ENCODE measurements at regions not wholly inside any gene's neighbourhood (a gene's known extent, or its start where the extent isn't known, plus 50 kb on each side); places are given as distances from the start of the nearest gene placed in this dataset.
A peak's percentile ranks its signal among the peaks of the same experiment; 100 is the strongest.

DNA sequence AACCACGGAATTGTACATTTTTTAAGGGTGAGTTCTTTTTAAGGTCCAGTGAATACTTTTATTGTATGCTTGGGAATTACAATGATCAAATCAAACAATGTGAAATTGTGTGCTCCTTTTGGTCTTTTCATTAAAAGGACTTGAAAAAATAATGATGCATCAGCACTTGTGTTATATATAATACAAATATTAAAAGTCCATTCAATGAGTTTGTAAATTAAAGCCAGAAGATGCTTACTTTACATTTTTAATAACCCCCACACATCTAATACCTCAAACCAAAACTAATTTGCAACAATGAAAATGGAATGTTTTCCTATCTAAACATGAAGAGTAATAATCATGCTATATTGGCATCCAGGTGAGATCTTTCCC is 369.8 kb upstream of the LCORL start:
- intact Hi-C loops (cut with micrococcal nuclease; ENCODE audit: unreplicated experiment), result no loop called here
- BruUV-seq (replicated peaks), result no TSS peak

DNA sequence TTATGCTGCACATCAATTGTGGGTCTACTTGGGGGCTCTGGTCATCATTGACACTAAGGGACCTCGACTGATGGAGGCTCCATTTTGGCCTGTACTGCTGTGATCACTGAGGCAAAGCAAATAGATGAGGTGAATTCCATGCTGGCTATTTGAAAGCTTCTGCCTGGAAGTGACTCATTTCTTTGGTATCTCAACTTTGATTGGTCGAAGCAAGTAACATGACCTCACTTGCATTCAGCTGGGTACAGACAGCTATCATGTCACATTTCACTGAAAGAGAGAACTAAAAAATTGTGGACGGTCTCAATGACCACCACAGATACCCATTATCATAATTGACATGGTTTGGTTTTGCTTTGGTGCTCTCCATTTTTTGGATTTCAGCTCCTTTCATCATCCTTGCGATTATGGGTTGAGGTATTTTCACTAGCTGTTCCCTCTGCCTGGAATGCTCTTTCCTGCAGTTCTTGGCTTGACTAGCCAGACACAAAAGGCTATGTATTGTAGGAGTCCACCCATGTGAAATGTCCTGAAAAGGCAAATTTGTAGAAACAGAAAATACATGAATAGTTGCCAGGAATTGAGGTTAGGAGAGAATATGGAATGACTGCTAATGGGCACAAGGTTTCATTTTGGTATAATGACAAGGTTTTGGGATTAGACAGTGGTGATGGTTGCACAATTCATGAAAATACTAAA is 369.2 kb upstream of the LCORL start:
- H3K27ac ChIP-seq (ENCODE audit: low read depth, low read length, poor library complexity, severe bottlenecking), result no peak overlapping the region
- no peak overlapping the region for H3K4me3 ChIP-seq (ENCODE audit: low read depth, low read length, poor library complexity, severe bottlenecking)
- H3K27me3 ChIP-seq (replicated peaks; ENCODE audit: insufficient read depth, low read depth, low read length, poor library complexity), result no peaks in the 10 kb centered on the region
- ChIA-PET POLR2A (ENCODE audit: low non-redundant PET) (no interaction called here), CTCF (no interaction called here)
- DNase-seq (ENCODE audit: low spot score), result peak; percentile 12
- no peaks in the 10 kb centered on the region for H3K36me3 ChIP-seq (ENCODE audit: insufficient read depth, low read length, poor library complexity, severe bottlenecking)
- H3K9me3 ChIP-seq (ENCODE audit: low read depth, low read length, poor library complexity, severe bottlenecking), result no peaks in the 10 kb centered on the region
- intact Hi-C loops (cut with micrococcal nuclease; ENCODE audit: unreplicated experiment), result no loop called here
- BruUV-seq (replicated peaks), result no TSS peak
- no peak for TF ChIP-seq EZH2 (IDR thresholded peaks at IDR 0.05; ENCODE audit: borderline replicate concordance, low read depth, low read length, poor library complexity, severe bottlenecking)
- TF ChIP-seq, protein P1, sequence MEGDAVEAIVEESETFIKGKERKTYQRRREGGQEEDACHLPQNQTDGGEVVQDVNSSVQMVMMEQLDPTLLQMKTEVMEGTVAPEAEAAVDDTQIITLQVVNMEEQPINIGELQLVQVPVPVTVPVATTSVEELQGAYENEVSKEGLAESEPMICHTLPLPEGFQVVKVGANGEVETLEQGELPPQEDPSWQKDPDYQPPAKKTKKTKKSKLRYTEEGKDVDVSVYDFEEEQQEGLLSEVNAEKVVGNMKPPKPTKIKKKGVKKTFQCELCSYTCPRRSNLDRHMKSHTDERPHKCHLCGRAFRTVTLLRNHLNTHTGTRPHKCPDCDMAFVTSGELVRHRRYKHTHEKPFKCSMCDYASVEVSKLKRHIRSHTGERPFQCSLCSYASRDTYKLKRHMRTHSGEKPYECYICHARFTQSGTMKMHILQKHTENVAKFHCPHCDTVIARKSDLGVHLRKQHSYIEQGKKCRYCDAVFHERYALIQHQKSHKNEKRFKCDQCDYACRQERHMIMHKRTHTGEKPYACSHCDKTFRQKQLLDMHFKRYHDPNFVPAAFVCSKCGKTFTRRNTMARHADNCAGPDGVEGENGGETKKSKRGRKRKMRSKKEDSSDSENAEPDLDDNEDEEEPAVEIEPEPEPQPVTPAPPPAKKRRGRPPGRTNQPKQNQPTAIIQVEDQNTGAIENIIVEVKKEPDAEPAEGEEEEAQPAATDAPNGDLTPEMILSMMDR (conservative IDR thresholded peaks at IDR 0.05; ENCODE audit: low read depth, low read length), result no peak
- no peaks in the 10 kb centered on the region for H3K4me1 ChIP-seq (ENCODE audit: insufficient read depth, low read length, poor library complexity, severe bottlenecking)

More for the DNA sequence above, 369.8 kb upstream of the LCORL start:
- Histone ChIP-seq H3K4me3 (ENCODE audit: low read depth, low read length, poor library complexity, severe bottlenecking) (no peak overlapping the region), H3K27me3 (replicated peaks; ENCODE audit: insufficient read depth, low read depth, low read length, poor library complexity) (no peaks in the 10 kb centered on the region), H3K27ac (ENCODE audit: low read depth, low read length, poor library complexity, severe bottlenecking) (no peak overlapping the region), H3K9me3 (ENCODE audit: low read depth, low read length, poor library complexity, severe bottlenecking) (no peaks in the 10 kb centered on the region), H3K4me1 (ENCODE audit: insufficient read depth, low read length, poor library complexity, severe bottlenecking) (no peaks in the 10 kb centered on the region), H3K36me3 (ENCODE audit: insufficient read depth, low read length, poor library complexity, severe bottlenecking) (no peaks in the 10 kb centered on the region)
- CTCF ChIA-PET, result no interaction called here
- POLR2A ChIA-PET (ENCODE audit: low non-redundant PET), result no interaction called here
- TF ChIP-seq, protein P1 (conservative IDR thresholded peaks at IDR 0.05; ENCODE audit: low read depth, low read length), result no peak
- no peak for TF ChIP-seq EZH2 (IDR thresholded peaks at IDR 0.05; ENCODE audit: borderline replicate concordance, low read depth, low read length, poor library complexity, severe bottlenecking)
- DNase-seq (ENCODE audit: low spot score), result no peak

DNA sequence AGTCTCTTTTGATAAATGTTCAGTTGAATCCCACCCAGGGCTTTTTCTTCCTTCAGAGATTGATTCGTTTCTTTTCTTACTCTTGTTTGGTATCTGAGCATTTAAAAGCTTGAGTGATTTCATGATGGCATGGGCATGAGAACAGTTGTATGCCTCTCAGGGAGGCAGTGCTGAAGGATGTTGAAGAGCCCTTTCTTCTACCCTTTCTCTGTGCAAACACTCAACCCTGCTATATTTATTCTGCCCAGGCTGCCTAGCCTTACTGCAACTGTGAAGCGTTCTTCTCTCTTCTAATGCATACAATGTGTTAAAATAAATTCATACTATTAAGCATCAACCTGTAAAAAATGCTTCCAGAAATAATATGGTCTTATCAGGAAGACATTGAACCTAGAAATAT is 367.6 kb upstream of the LCORL start:
- ChIA-PET POLR2A (ENCODE audit: low non-redundant PET) (no interaction called here), CTCF (no interaction called here)
- Histone ChIP-seq H3K4me1 (ENCODE audit: insufficient read depth, low read length, poor library complexity, severe bottlenecking) (no peaks in the 10 kb centered on the region), H3K4me3 (ENCODE audit: low read depth, low read length, poor library complexity, severe bottlenecking) (no peak overlapping the region), H3K36me3 (ENCODE audit: insufficient read depth, low read length, poor library complexity, severe bottlenecking) (no peaks in the 10 kb centered on the region), H3K27ac (ENCODE audit: low read depth, low read length, poor library complexity, severe bottlenecking) (no peak overlapping the region), H3K9me3 (ENCODE audit: low read depth, low read length, poor library complexity, severe bottlenecking) (no peaks in the 10 kb centered on the region), H3K27me3 (replicated peaks; ENCODE audit: insufficient read depth, low read depth, low read length, poor library complexity) (no peaks in the 10 kb centered on the region)
- BruUV-seq (replicated peaks), result no TSS peak
- intact Hi-C loops (cut with micrococcal nuclease; ENCODE audit: unreplicated experiment), result no loop called here
- DNase-seq (ENCODE audit: low spot score), result no peak
- TF ChIP-seq, protein P1 (conservative IDR thresholded peaks at IDR 0.05; ENCODE audit: low read depth, low read length), result no peak
- no peak for TF ChIP-seq EZH2 (IDR thresholded peaks at IDR 0.05; ENCODE audit: borderline replicate concordance, low read depth, low read length, poor library complexity, severe bottlenecking)
